GM20431 (cell line): ENCODE measurements at regions not wholly inside any gene's neighbourhood (a gene's known extent, or its start where the extent isn't known, plus 50 kb on each side); places are given as distances from the start of the nearest gene placed in this dataset.

Experiments used
- in situ Hi-C: fragments of 300-500 bp; cut with MseI, MboI; formaldehyde crosslinking; loops from one replicate; pipeline ENCODE4 v1.15.0; 2020; ENCODE audit warnings: low sequenced_read_pairs; ENCODE audit not compliant: unreplicated experiment

DNA sequence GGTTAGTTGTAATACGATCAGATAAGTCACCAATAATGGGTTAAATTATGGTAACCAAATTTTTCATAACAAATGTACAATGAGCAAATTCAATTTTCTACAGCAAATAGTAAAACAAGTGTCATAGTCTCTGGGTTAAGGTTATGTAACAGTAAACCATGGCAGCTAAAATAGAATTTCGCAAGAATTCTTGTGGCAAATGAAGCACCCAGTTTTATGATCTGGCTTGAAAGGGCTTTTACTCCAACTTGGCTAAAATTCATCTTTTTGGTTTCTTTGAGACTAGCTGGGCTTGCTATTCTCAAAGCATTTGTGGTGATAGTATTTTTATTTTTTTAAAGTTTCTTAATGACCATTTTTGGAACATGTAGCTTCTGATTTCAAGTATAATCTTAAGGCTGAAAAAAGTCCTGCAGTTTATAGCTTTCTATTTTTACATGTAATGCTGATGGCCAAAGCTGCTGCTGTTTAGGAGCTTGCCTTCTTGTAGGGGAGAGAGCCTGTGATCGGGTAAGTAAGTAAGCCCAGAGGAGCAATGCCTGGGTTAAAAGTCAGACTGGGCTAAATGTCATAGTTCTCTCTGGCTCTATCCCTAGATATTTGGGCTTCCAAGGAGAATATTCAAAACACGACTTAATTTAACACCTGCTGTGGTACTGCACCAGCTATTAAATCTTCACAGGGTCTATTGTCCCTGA lies 55.5 kb upstream of the SYPL1 start:
- in situ Hi-C loops = loop anchor here (25.0 kb wide), 1 partner anchor 505 kb away; no protein-coding TSS in a partner anchor

DNA sequence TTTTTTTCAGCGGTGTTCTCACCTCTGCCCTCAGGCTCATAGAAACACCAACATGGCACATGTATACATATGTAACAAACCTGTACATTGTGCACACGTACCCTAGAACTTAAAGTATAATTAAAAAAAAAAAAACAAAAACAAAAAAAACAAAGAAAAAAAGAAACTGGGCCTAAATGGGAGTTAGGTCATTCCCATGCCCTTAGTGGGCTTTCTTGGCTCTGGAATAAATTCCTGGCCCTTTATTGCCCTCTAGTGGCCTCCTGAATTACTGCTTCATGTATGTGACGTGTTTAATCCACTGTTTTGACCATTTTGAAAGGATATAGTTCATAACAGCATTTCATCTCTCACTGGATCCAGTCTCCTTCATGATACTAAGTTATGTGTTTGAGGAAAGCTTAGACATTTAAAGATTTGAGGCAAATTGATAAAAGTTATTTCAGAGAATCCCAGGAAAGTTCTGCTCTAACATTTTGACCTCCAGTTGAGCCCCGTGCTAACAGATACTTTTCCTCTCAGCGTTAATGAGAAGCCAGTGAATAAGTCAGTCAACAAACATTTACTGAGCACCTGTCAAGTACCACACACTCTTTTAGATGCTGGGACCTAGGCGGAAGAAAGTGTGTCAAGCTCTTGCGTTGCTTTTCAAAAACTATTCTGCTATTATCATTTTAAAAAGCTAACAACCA lies 54.7 kb upstream of the SYPL1 start:
- in situ Hi-C loops = loop anchor here (25.0 kb wide), 1 partner anchor 504 kb away; no protein-coding TSS in a partner anchor

DNA sequence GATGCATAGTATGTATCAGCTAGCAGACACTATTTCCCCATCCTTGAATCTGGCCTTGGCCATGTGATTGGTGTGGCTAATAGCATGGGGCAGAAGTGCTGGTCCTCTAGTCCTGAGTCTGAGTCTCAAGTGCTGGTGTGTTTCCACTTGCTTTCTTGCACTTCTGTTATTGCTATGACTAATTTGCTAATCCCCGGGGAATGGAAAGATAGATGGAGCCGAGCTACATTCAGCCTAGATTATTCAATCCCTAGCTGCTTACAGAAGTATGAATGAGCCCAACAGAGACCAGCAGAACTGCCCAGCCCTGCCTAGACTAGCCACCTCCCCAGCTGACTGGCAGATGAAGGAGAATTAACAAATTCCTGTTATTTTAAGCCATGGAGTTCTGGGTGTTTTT lies 53.2 kb upstream of the SYPL1 start:
- in situ Hi-C loops = loop anchor here (25.0 kb wide), 1 partner anchor 503 kb away; no protein-coding TSS in a partner anchor

DNA sequence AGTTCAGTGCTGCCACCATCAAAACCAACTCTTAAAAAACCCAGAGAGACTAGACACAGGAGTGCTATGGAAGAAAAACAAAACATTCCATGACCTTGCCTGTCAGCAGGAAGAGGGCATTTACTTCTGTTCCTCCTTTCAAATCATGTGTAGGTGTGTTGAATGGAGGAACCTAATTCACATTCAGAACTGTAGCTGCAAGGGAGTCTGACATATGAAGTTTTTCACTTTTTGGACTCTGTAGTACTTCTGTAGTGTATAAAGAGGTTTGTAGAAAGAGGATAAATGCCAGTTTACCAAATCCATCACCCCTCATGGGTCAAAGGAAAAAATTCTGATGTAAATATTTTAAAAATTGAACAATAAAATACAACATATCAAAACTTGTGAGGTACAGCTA lies 51.1 kb upstream of the SYPL1 start:
- in situ Hi-C loops = loop anchor here (25.0 kb wide), 1 partner anchor 501 kb away; no protein-coding TSS in a partner anchor
